ENCODE measurements at regions not wholly inside any gene's neighbourhood (a gene's known extent, or its start where the extent isn't known, plus 50 kb on each side); places are given as distances from the start of the nearest gene placed in this dataset.
"Not testable (repeated sequence)": the region's sequence is repeated elsewhere in the genome, so short reads cannot be mapped to it uniquely, and the experiment has no call there.

GRCh38 chr12:127144770-127145169, 1122.2 kb upstream of the TMEM132C start:
- DNase-seq (ENCODE audit: low read depth), result no peak

GRCh38 chr12:127145241-127145928, 1121.6 kb upstream of the TMEM132C start:
- no peak for DNase-seq (ENCODE audit: low read depth)

GRCh38 chr12:127145929-127146789, 1120.8 kb upstream of the TMEM132C start:
- peak; percentile 76 for DNase-seq (ENCODE audit: low read depth)

DNA sequence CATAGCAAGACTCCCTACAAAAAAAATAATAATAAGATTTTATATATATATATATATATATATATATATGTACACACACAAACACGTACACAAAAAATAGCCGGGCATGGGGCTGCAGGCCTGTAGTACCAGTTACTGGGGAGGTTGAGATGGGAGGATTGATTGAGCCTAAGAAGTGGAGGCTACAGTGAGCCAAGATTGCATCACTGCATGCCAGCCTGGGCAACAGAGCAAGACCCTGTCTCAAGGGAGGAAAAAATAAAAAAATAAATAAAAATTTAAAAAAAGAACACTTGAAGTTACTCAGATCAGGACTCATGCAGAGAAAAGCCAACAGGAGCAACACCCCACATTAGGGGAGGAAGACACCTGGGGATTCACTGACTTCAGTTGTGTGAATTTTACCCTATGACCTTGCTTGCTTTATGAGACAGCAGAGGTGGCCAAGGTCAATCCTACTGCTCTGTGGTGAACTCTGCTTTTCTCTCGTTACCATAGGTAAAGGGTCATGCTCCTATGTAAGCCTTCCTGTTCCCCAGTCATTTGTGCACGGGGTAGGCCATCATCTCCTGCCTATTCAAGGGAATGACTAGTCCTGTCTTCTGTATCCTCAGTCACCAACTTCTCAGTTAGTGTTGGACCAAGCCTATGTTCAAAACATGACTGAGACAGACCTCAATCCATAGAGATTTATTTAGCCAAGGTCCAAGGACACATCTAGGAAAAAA, 1119.8 kb upstream of the TMEM132C start:
- no peak for DNase-seq (ENCODE audit: low read depth)

- DNase-seq (ENCODE audit: low read depth), result no peak
These were observed 1119.2 kb upstream of the TMEM132C start for GRCh38 chr12:127147724-127148123.

DNA sequence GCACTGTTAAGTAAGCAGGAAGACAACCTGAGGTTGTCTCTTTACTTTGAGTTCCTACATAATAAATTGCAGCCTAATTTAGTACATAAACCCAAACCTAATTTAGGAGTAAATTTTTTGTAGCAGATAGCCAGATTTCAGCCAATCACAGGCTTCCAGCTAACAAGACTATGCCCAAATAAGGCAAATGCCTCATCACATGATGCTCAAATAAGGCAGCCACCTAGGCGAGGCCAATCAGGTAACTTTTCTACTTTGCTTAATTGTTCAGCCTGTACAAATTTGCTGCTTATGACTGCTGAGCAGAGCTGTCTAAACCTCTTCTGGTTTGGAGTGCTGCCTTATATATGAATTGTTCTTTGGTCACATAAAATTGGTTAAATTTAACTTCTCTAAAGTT, 1118.7 kb upstream of the TMEM132C start:
- no peak for DNase-seq (ENCODE audit: low read depth)

DNA sequence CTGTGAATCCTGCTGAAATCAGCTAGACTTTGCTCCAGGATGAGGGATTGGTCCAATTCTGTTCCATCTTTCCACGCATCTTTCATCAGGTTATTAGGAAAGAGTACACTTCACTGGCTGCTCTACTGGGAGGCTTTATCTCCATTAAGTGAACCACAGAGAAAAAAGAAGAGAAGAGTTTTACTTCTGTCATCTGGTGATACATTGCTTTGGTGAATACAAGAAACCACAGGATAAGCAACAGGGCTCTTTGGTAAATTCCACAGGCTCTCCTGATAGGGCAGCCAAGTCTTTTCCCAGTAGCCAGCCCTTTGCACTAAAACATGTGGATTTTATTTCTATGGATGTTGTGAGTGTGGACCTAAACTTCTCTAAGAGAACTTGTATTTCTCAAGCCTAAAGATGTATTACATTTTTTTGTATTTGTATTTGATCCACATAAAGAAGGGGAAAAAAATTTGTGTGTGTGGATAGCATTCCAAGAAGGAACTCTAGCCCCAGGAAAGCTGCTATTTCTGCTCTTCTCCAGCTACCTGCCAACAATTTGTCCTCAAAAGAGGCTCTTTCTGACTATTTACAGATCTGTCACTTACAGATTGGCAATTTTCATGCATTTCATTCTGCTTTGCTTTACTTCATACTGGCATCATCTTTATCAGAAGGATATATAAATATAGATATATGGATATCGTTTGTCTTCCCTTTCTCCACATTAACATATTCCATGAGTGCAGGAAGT, 1117.6 kb upstream of the TMEM132C start:
- no peak for DNase-seq (ENCODE audit: low read depth)

DNA sequence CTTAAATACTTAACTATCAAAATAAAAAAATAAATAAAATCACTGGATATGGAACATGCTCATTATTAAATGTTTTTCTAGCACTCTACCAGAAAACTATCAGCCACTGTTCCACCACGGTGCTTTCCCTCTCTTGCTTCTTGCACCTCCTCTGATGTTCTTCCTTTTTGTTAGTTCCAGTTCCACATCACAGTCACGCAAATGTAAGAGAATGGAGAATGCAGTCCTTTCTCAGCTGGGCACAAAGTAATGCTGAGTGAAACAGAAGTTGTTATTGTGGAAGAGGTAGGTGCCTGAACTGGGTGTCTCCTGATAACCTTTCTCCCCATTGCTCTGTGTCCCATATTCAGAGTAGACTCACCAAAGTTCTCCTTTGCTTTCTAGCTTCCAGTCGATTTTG, 1116.9 kb upstream of the TMEM132C start:
- no peak for DNase-seq (ENCODE audit: low read depth)

DNA sequence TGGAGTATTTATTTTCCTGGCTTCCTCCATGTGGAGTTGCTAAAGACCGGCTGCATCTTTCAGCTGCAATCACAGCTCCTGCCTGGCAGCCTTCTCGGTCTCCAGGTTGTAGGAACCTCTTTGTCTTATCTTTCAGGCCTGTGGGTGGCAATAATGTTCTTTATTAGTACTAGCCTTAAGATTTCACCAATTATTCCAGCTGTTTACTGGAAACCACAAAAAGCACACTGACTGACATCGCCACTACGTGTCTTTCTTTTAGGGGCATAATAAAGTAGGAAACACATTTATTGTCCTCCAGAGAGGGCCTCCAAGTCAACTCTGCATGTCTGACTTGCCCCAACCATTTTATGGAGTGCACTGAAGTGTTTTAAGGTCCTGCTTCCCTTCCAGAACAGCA, 1116.5 kb upstream of the TMEM132C start:
- no peak for DNase-seq (ENCODE audit: low read depth)

DNA sequence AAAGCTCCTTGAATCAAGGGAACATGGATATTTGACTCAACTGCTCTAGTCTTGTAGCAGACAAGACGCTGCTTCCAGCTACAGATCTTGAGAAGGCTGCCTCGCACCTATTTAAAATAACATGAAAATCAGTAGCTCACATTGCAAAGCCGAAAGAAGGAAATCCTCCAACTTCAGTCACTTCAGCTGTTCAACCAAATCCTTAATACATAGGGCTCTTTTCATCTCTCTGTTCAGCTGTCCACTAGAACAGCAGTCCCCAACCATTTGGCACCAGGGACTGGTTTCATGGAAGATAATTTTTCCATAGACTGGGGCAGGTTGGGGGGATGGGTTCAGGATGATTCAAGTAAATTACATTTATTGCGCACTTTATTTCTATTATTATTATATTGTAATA, 1116.0 kb upstream of the TMEM132C start:
- DNase-seq (ENCODE audit: low read depth), result no peak

GRCh38 chr12:127153996-127154395, 1113.0 kb upstream of the TMEM132C start:
- DNase-seq (ENCODE audit: low read depth), result no peak

- not testable (repeated sequence) for DNase-seq (ENCODE audit: low read depth)
These were observed 1112.1 kb upstream of the TMEM132C start for GRCh38 chr12:127154830-127155229.

DNA sequence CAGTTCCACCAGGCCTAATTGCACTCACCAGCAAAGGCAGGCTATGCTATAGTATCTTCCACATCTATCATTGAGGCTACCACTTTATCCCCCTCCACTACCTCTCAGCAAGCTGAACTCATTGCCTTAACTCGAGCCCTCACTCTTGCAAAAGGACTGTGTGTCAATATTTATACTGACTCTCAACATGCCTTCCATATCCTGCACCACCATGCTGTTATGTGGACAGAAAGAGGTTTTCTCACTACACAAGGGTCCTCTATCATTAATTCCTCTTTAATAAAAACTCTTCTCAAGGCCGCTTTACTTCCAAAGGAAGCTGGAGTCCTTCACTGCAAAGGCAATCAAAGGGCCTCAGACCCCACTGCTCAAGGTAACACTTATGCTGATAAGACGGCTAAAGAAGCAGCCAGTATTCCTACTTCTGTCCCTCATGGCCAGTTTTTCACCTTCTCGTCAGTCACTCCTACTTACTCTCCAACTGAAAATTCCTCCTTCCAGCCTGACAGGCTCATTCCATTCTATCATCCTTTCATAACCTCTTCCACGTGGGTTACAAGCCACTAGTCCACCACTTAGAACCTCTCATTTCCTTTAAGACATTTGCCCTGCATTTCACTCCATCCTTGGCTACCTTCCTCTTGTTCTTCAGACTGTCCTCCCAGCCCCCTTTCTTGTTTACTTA, 1110.9 kb upstream of the TMEM132C start:
- DNase-seq (ENCODE audit: low read depth), result not testable (repeated sequence)

DNA sequence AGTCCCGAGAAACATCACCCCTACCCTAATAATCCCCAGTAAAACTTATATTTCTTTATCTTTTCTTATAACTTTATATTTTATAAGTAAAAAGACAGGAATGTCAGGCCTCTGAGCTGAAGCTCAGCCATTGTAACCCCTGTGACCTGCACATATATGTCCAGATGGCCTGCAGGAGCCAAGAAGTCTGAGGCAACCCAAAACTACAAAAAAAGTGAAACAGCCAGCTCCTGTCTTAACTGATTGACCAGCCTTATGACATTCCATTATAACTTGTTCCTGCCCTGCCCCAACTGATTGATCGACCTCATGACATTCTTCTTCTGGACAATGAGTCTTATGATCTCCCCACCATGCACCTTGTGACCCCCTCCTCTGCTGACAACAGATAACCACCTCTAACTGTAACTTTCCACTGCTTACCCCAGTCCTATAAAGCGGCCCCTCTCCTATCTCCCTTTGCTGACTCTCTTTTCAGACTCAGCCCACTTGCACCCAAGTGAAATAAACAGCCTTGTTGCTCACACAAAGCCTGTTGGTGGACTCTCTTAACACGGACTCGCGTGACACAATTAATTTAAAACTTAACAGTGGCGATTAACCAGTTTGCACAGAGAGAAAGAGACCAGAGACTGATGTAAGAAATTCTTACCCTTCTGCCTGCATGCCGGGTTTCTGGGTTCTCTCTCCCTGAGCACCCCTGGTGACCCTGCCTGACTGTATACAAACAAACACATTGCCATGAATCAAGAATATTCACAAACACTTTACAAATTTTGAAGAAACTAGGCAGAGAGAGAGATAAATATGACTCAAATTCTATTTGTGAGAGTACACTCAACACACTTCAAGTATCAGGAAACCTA, 1109.2 kb upstream of the TMEM132C start:
- DNase-seq (ENCODE audit: low read depth), result not testable (repeated sequence)

- no peak for DNase-seq (ENCODE audit: low read depth)
These were observed 1108.4 kb upstream of the TMEM132C start for GRCh38 chr12:127158385-127159061.

- DNase-seq (ENCODE audit: low read depth), result no peak
These were observed 1105.5 kb upstream of the TMEM132C start for GRCh38 chr12:127161466-127161865.

GRCh38 chr12:127162307-127162706, 1104.7 kb upstream of the TMEM132C start:
- no peak for DNase-seq (ENCODE audit: low read depth)

- no peak for DNase-seq (ENCODE audit: low read depth)
These were observed 1104.1 kb upstream of the TMEM132C start for GRCh38 chr12:127162902-127163301.

DNA sequence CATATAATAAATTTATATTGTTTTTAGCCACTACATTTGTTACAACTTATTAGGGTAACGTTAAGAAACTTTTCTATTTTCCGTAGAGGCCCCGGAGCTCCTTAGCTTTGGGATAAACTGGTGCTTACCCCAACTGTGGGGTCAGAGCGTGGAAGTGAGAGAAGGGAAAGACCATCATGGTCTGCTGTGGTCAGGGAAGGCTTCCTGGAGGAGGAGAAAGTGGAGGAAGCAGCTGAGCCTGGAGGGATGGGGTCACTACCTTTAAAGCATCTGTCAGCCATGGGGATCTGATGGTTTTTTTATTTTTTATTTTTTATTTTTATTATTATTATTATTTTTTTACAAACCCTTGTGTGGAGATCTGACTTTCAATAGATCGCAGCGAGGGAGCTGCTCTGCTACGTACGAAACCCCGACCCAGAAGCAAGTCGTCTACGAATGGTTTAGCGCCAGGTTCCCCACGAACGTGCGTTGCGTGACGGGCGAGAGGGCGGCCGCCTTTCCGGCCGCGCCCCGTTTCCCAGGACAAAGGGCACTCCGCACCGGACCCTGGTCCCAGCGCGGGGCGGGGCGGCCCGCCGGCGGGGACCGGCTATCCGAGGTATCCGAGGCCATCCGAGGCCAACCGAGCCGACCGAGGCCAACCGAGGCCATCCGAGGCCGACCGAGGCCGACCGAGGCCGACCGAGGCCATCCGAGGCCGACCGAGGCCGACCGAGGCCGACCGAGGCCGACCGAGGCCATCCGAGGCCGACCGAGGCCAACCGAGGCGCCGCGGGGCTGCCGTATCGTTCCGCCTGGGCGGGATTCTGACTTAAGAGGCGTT, 1101.2 kb upstream of the TMEM132C start:
- peak; percentile 67 for DNase-seq (ENCODE audit: low read depth)
